Astrocyte of the cerebellum (primary cell): ENCODE measurements at regions not wholly inside any gene's neighbourhood (a gene's known extent, or its start where the extent isn't known, plus 50 kb on each side); places are given as distances from the start of the nearest gene placed in this dataset.

Experiments
- DNase-seq: peaks from one replicate; pipeline ENCODE4 v3.0.0-alpha.2; 2011; ENCODE audit warnings: low read depth
- H3K4me3 ChIP-seq: 2 replicates; pipeline ENCODE4 v1.5.1; 2011; ENCODE audit warnings: mild to moderate bottlenecking, low read depth, low read length, moderate library complexity
- CTCF ChIP-seq: IDR thresholded peaks from 2 replicates; pipeline ENCODE4 v1.5.1; 2012; ENCODE audit warnings: low read length, low read depth, moderate library complexity, mild to moderate bottlenecking; ENCODE audit errors: missing control alignments
- in situ Hi-C: cut with HindIII; loops from 2 replicates; pipeline ENCODE4 v1.10.0; 2017; ENCODE audit warnings: low sequenced_read_pairs

GRCh38 chr12:115882936-115883335 is 394.6 kb downstream of the MED13L start:
- TF ChIP-seq CTCF, result no peak
- in situ Hi-C loops, result no loop called here
- DNase-seq, result no peak
- H3K4me3 ChIP-seq, result no peak overlapping the region

GRCh38 chr12:115880238-115880637 is 397.3 kb downstream of the MED13L start:
- no peak overlapping the region for H3K4me3 ChIP-seq
- no peak for DNase-seq
- in situ Hi-C loops, result no loop called here
- TF ChIP-seq CTCF, result no peak

GRCh38 chr12:115879354-115879753 is 398.1 kb downstream of the MED13L start:
- no peak overlapping the region for H3K4me3 ChIP-seq
- DNase-seq, result no peak
- in situ Hi-C loops, result no loop called here
- no peak for TF ChIP-seq CTCF

- no peak for TF ChIP-seq CTCF
- in situ Hi-C loops, result no loop called here
- H3K4me3 ChIP-seq, result no peak overlapping the region
- no peak for DNase-seq
Measured at GRCh38 chr12:115873451-115874082, 403.9 kb downstream of the MED13L start.

- no peak for TF ChIP-seq CTCF
- DNase-seq, result no peak
- in situ Hi-C loops, result no loop called here
- no peak overlapping the region for H3K4me3 ChIP-seq
Measured at GRCh38 chr12:115872919-115873357, 404.6 kb downstream of the MED13L start.

- no peak for TF ChIP-seq CTCF
- DNase-seq, result no peak
- H3K4me3 ChIP-seq, result no peak overlapping the region
- in situ Hi-C loops, result no loop called here
Measured at GRCh38 chr12:115872212-115872611, 405.3 kb downstream of the MED13L start.

GRCh38 chr12:115871714-115872113 is 405.8 kb downstream of the MED13L start:
- H3K4me3 ChIP-seq, result no peak overlapping the region
- in situ Hi-C loops, result no loop called here
- peak; percentile 64 for TF ChIP-seq CTCF
- DNase-seq, result no peak
